Activated CD4-positive, alpha-beta T cell treated with anti-CD3 and anti-CD28 coated beads, Interleukin-2, Interleukin-6, amounts not matched to agents 100 ng/mL and 50 ng/mL, durations not matched to agents 16 hours and 8 hours (primary cell): ENCODE measurements at regions not wholly inside any gene's neighbourhood (a gene's known extent, or its start where the extent isn't known, plus 50 kb on each side); places are given as distances from the start of the nearest gene placed in this dataset.

Experiments
- DNase-seq: peaks from one replicate; pipeline ENCODE4 v3.0.0-alpha.2; 2020

DNA sequence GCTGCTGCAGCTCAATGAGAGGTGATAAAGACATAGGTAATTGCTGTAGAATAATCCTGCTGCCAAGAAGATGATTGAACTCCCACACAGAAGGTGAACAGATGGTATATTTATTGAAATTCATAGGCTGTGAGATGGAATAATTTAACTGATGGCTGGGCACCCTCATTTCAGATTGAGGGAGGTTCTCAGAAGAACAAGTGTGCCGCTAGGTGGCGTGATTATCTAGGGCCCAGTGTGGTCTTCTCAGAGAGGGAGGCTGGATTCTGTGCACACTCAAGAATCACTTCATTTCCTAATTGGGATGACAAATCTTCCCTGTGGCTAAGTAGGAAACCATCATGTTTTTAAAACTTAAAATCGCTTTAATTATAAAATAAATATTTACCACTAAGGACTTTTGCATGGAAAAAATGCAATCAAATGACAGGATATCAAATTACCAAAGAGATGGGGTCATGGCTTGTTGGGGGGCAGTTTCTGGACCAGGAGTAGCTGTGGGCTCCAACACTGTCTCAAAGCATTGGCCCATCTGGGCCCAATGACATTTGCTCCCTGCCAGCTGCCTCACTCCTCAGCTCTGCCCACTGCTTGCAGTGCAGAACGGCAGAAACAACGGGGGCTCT lies 132.3 kb downstream of the SNAPC1 start:
- DNase-seq = peak; percentile 70

DNA sequence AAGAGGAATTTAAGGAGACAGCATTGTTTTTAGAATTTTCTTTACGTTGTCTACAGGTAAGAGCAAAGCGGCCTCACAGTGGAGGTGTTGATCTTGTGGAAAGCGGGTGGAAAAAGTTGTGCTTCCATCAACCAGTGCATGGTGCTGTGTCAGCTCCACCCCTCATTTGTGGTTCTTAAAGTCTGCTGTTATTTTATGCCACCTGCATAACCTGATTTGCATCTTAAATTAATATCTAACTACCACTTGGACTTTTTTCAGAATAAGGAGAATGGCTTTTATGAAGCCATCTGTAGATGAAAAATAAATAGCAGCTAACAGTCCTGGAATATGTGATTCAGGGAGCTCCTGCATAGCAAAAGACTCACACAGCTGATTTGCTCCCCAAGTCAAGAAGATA lies 135.1 kb downstream of the SNAPC1 start:
- no peak for DNase-seq

DNA sequence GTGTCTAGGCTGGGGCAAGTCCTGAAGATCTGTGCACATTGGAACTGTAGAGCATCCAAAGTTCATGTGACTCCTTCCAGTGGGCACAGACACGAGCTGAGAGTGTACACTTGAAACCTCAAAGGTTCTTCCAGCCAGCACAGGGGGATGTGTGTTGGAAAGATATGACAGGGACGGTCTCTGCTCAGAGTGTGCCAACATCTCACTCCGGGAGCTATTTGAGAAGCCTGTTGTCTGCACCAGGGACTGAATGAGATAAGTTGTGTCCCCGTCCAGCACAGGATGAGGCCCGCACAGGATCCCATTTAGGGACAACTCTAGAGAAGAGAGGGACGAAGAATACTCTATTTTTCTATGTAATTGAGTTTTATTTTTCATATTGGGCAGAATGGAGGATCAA lies 136.3 kb downstream of the SNAPC1 start:
- DNase-seq = no peak

DNA sequence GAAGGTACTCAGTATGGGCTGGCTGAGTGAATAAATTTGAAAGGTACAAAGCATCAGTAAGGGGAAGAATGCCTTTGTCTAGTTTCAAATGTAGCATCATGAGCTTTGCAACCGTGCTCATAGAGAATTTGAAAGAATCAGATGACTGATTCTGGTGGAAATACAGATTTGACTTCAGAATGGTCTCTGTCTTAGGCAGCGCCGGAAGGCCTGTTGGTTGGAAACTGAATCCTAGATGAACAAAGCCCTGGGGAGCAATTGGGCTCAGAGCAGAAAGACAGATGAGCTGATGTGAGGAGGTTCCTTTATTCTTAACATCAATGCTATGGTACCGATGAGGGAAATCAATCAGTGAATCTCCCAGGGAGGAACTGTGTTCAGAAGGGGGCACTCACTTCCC lies 137.3 kb downstream of the SNAPC1 start:
- DNase-seq = no peak

DNA sequence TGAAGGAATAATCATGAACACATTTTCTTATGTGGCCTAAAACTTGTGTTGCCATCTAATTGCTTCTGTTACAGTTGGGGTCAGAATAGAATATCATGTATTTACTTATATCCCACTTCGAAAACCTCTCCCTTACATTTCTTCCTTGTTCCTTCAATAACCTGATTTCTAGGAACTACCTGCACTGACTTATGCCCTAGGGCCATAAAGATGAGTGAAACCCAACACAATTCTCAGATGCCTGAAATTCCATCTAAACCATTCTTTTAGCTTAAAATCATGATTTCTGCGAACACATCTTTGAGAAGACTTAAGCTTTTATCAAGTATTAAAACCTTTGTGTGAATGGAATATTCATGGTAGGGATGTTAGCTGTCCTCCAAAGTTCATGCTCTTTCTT lies 142.7 kb downstream of the SNAPC1 start:
- no peak for DNase-seq

DNA sequence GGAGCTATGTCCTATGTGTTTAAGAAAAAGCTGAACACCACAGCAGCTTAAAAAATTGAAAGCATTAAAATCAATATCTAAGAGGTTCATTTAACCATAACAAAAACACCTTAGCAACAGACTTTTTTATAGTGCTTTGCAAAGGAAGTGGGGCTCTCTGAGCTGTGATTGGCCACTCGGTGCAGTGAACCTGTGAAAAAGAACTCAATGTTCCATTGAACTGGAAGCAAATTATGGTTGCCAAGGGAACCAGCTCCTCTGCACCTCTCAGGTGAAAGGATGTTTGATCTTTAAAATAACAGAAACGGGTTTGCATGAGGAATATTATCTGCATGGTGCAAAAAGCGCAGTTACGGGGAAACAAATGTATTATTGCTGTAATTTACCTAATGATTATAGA lies 149.4 kb downstream of the SNAPC1 start:
- no peak for DNase-seq

DNA sequence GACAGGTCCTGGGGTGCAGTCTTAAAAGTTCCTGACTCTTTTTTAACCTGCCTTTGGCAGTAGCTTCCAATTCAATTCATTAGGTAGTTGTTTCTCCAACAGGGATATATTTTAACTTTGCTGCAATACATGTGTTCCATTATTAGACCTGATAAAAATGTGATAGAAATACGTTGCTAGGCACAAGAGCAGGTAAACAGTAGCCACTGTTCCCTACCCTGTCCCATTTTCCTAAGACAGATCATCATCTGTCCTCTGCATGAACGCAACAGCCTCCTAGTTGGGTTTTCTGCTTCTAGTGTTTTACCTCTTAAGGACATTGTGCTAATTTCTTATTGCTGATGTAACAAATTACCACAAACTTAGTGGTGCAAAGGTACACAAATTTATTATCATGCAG lies 156.8 kb downstream of the SNAPC1 start:
- no peak for DNase-seq

DNA sequence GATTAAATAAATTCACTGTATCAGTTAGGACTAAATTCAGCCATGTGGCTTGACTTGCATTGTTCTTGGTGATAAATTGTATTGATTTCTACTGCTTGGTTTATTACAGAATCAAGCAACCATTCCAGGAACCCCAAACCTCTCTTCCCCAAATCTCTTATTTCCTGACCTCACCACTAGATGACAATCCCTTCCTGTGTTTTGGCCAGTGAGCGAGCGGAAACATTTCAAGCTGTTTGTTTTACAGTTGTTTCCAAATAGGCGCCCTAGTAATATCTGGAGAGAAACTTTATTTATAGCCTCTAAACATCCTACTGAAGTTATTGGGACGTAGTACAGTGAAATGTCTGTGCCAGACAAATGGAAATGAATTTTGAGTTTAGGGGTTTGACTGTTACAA lies 161.1 kb downstream of the SNAPC1 start:
- peak; percentile 13 for DNase-seq

DNA sequence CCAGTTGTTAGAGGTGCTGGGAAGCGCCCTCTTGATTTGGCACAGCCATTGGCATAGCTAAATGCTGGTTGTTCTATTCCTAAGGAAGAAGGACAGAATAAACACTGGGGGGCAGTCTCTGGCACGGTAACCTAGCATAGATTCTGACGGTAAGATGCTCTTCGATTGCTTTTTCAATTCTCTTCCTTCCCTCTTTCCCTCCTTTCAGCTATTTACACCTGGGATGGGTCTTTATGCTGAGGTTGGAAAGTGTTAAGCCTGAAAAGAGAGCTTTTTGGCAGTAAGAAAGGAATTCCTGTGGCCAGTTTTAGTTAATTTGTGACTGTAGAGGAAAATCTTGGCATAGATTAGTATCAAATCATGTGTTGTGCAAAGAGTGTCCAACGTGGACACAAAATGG lies 162.8 kb downstream of the SNAPC1 start:
- peak; percentile 23 for DNase-seq

DNA sequence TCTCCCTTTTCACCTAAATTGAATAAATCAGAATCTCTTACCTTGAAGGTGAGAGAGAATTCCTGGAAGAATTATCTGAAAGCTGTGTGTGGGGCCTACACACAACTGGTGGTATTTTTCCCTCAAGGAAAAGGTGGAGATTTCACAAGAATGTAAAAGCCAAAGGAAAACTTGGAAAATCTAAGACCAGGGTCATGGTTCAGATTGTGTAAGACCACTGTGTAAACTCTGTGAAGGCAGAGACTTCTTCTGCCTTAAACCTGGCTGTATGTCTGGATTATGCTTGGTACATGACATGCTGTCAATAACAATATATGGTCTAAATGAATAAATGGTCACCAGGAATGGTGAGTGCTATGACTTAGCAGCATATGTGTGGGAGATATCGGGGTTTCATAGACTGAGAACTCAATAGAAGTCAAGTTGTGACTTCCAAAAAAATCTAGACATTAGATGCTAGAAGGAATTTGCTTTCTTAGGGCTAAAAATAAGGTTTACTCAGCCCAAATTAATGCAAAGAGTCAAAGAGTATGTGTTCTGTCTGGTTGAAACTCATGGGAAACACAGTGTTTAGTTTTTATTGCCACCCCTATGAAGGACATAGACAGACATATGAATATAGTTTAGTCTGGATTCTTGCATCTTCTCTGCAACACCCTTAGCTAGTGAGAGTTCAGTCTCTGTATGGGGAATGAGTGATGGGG lies 163.7 kb downstream of the SNAPC1 start:
- DNase-seq = no peak

DNA sequence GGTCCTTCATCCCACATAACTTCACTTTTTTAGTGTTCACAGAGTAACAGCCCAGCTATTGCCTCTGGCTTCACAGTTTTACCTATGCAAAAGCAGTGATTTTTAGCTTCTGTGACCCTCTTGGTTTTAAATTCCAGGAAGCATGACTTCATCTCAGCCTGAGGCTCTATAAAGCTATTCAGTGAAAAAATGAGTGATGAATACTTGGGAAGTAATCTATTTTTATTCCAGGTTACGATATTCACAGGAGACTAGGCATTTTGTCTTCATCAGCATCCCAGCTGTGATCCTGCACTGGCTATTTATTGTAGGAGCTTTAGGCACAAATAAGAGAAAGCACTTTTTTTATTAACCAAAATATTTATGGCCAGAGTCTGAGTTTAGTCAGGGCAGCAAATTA lies 164.8 kb downstream of the SNAPC1 start:
- DNase-seq = no peak

DNA sequence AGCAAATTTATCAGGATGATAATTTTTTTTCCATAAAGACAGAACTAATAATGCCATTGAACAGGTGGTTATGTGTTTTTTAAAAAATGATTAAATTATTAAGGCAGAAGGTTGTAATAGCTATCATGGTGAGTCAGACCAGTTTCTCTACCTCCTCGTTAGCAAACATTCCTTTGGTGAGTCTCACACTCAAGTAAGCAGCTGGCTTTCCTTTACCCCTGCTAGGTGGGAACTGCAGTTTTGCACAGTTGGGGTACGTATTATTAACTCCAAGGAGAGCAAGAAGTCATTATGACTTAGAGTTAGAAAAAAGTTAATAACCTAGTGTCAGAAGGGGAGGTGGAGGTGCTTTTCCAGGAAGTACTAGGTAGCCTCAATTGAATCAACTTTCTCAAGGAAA lies 165.3 kb downstream of the SNAPC1 start:
- no peak for DNase-seq

DNA sequence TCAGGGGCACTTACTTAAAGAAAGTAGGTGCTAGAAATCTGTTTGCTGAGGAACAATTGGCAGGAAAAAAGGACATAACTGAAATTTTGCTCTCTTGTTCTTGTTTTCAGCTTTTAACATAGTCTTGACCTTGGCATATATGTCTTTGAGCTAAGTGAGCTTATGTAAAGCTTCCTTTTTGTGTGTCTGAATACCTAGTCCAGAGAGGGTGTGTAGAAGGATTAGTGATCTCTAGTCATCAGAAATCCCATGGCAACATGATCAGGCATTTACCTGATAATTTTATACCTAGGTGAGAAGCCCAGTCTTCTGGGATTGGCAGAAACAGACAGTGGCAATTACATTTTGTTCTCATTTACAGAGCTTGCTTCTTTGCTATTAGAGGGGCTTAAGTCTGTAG lies 166.1 kb downstream of the SNAPC1 start:
- no peak for DNase-seq

DNA sequence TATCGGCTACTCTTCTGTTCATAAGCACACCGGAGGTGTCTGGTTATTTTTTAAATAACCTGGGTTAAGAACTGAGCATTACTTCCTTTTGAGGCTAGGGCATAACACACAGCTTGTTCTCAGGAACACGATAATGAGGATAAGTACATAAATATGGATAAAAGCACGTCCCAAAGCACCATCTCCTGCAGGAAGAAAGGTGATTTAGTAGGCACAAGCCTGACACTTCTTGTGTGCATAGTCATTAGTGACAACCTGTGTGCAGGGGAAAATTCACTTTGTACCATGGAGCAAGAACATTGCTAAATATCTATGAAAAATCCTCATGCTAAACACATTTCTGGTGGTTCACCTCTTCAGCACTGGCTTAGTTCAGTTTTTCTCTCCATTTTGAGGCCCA lies 166.5 kb downstream of the SNAPC1 start:
- DNase-seq = no peak

DNA sequence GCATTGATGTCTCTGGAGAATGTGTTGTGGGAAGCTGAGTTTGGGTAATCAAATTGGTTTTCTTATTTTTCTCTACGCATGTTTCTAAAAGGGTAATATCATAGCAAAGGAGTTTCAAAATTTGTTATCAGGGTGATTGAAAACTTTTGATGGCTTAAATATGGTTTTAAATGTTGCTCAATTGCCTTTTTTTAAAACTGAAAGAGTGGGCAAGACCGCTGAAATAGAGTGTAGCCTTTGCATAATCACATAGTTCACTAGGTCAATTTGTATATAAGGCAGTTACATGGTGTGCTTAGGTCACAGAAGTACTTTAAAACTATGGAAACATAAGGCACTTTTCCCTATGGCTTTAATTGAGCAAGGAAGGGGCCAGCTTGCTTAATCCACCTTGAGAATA lies 167.4 kb downstream of the SNAPC1 start:
- no peak for DNase-seq

DNA sequence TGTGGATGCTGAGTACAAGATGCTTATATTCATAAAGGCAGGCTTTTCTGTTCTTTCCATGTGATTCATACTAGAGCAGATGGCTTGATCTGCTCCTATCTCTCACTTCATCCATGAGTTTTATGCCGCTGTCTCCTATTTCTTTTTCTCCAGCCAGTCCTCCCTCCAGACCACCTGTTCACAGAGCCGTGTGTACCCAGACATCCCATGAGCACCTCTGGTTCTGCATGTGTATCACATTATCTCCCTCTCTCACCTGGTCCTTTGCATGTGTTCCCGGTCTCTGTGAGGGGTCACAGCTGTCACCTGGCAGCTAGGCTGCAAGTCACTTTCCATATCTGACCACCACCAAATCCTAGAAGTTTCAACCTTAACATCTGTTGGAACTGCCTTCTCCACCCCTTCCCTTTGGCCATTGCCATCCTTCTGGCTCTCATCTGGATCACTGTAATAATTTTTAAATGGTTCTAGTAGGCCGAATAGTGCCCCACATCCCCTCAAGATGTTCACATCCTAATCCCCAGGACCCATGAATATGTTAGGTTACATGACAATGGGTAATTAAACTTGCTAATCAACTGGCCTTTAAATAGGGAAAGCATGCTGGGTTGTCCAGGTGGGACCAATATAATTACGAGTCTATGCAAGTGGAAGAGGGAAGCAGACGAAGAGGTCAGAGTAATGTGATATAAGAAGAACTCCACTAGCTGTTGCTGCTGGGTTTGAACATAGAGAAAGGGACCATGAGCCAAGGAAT lies 168.1 kb downstream of the SNAPC1 start:
- no peak for DNase-seq

DNA sequence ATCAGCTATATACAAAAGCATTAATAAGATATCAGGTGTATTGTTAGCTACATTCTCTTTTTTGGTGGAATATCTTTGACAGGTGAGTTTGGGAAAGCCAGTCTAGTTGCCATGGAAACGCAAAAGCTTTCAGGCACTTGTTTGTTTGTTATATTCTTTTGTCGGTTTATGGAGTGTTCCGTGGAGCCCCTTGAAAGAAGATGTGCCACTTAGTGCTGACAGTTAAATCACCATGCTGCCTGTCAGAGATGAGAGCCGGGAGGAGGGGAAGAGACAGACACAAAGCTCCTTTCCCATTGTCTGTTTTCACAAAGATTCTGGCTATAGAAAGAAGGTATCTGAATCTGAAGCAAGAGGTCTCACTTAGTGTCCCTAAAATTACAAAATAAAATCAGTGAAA lies 170.8 kb downstream of the SNAPC1 start:
- DNase-seq = no peak

DNA sequence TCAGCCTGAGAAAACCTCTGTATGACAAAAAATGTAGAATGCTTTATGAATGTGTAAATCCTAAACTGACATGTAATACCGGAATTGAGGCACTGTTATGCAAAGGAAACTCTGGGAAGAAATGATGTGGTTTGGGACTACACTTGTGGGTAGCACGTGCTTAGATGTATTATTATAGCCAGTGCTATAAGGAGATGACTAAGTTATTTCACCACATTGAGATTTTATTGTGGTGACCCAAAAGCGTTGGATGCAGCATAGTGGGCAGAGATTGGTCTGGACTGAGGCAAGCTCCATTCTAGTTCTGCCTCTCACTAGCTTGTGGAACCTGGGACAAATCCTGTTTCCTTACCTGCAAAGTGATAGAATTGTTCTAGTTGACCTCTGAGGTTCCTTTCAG lies 172.2 kb downstream of the SNAPC1 start:
- peak; percentile 62 for DNase-seq

DNA sequence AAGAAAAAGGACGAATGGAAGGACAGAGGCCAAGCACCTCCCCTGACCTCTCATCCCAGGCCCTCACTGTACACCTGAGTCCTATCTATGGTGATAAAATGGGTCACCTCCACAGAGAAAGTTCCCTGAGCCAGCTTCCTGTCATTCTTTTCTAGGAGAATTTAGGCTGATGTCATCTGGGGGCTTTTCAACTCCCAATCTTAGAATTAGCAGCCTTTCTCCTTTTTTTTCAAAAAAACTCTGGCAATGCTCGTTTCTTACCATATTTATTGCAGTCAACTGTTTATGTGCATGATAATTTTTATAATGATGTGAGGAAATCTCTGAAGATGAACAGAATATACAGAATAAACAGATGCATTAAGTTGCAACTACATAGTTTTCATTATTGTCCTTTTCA lies 177.6 kb downstream of the SNAPC1 start:
- DNase-seq = no peak

DNA sequence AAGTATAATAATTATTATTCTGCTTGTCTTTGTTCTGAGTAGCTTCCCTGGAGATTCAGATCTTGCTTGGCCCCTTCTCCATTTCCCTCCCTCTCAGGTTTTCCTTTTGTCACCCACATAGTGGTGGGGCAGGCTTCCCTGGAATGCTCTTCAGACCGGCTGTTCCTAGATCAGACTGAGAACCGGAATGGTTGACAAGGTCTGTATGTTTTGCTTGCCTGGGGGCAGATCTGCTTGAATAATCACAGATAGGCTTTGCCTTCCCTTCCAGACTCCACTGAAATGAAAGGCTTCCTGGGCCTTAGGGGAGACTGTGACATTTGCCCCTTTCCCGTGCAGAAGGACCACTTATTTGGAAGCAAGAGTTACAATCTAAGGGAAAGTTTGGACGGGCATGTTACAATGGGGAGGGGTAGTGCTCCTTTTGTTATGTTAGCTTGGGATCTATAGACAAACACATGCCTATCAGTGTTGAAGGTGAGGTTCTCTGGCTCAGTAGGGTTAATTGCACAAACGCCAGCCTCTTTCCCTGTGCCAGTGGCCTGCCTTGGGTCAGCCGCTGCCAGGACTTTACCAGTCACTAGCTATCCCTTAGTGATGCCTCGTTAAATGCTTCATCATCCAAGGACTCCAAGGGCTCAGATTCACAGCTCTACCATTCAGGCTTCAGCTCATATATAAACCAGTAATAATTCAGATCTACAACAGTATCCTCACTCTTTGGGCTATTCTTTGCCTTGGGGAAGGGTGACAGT lies 178.6 kb downstream of the SNAPC1 start:
- DNase-seq = no peak

DNA sequence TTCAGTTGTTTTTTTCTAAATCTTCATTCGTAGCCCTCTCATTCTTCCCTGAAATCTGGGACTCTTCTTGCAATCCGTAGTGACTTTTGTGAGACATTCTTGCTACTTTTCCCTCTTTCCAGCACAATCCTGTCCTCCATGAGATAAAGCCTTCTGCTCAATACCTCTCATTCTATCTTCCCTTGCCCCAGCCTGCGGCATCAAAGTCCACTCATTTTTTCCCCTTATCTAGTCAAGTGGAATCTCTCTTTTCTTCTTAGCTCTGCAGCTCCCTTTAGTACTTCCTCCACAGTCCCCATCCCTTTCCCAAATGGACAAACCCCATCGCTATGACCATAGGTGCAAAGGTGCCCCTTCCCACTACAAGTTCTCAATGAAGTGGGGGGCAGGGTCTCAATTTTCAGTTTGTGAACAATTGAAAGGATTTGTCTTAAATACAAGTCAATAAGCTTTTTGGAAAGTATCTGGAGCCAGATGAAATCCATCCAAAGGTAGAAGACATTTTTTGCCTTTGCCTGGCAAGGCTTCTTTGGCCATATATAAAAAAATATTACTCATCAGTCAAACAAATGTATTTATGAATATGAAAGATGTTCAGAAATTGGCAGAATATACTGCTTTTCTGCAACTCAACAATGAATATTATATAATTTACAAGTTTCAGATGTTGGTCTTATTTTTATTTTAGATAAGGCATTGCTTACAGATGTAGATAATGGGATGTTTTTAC lies 179.4 kb downstream of the SNAPC1 start:
- DNase-seq = no peak

DNA sequence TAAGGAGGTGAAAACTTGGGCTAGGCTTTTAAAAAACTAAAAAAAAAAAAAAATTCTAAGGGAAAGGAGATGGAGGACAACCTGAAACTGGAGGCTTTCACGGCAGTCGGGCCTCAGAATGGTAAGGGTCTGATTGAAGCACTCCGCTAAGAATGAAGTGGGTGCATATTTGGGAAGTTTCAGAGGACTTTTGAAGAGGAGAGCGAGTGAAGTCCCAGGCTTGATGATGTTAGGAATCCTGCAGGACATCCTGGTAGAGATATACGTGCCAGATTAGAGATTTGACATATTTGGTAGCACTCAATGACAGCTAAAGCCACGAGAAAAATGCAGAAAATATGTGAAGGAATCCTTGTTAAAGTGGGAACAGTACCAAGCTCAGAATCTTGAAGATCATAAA lies 186.2 kb downstream of the SNAPC1 start:
- DNase-seq = no peak

DNA sequence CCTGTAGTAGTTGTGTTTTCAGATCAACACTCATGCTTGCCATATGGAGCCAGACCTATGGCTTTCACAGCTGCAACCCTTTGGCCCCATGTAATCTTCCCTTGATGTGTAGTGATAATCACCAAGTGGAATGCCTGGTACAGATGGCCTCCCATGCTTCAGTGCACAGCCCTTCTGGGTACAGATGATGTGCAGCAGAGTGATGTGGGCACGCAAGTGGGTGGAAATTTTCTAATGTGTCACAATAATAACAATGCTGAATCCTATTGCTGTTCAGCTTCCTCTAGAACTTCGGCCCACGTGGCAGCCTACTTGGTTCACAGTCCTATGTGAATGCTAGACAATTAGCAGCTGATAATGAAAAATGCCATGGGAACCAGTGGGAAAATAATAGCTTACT lies 188.1 kb downstream of the SNAPC1 start:
- no peak for DNase-seq
